T-helper 17 cell (primary cell): ENCODE measurements at regions not wholly inside any gene's neighbourhood (a gene's known extent, or its start where the extent isn't known, plus 50 kb on each side); places are given as distances from the start of the nearest gene placed in this dataset.

Experiments used
- ATAC-seq: fragments of 150-1000 bp; cut with Tn5 transposase; 2 replicates; pipeline ENCODE4 v1.10.0; 2021; ENCODE audit warnings: mild to moderate bottlenecking, moderate library complexity
- DNase-seq, 3 donors: peaks; one replicate each; pipeline versions ENCODE4 v3.0.0 to v3.0.0-alpha.2; 2020 to 2021
- H3K9me3 ChIP-seq: one replicate; pipeline ENCODE4 v1.7.0; 2013; ENCODE audit warnings: low read length, mild to moderate bottlenecking; ENCODE audit not compliant: control insufficient read depth, poor library complexity, severe bottlenecking
- H3K27ac Mint-ChIP-seq: one replicate; pipeline ENCODE4 v1.8.0; 2022; ENCODE audit warnings: mild to moderate bottlenecking, moderate library complexity, mixed read lengths
- H3K27me3 Mint-ChIP-seq: one replicate; pipeline ENCODE4 v1.8.0; 2022; ENCODE audit warnings: mixed read lengths
- H3K36me3 Mint-ChIP-seq: one replicate; pipeline ENCODE4 v1.8.0; 2022; ENCODE audit warnings: low read depth, mixed read lengths
- H3K4me1 Mint-ChIP-seq: one replicate; pipeline ENCODE4 v1.8.0; 2022; ENCODE audit warnings: mild to moderate bottlenecking, mixed read lengths
- H3K4me3 Mint-ChIP-seq: one replicate; pipeline ENCODE4 v1.8.0; 2022; ENCODE audit warnings: mild to moderate bottlenecking, moderate library complexity, mixed read lengths

- DNase-seq (no peak), ATAC-seq (no peak)
- Mint-ChIP-seq H3K4me1 (no peaks in the 10 kb centered on the region), H3K27me3 (peaks cover 29% of the 10 kb centered on the region), H3K36me3 (peaks cover 2% of the 10 kb centered on the region), H3K27ac (no peak overlapping the region), H3K4me3 (no peak overlapping the region)
- H3K9me3 ChIP-seq: no peaks in the 10 kb centered on the region
Observed at GRCh38 chr20:40606237-40606636, 82.8 kb downstream of the MAFB start.

- H3K4me3 Mint-ChIP-seq: no peak overlapping the region
Observed at GRCh38 chr20:40604416-40604815, 84.6 kb downstream of the MAFB start.

GRCh38 chr20:40603057-40603651 is 85.9 kb downstream of the MAFB start:
- Mint-ChIP-seq H3K4me1 (no peaks in the 10 kb centered on the region), H3K27ac (no peak overlapping the region), H3K36me3 (no peaks in the 10 kb centered on the region), H3K4me3 (no peak overlapping the region), H3K27me3 (peaks cover 29% of the 10 kb centered on the region)
- no peak for DNase-seq
- ATAC-seq: no peak
- H3K9me3 ChIP-seq: no peaks in the 10 kb centered on the region

More at GRCh38 chr20:40604416-40604815, 84.6 kb downstream of the MAFB start:
- no peak overlapping the region for H3K27ac Mint-ChIP-seq
- H3K27me3 Mint-ChIP-seq: peaks cover 29% of the 10 kb centered on the region
- H3K4me1 Mint-ChIP-seq: no peaks in the 10 kb centered on the region
- no peaks in the 10 kb centered on the region for H3K9me3 ChIP-seq
- peaks cover 2% of the 10 kb centered on the region for H3K36me3 Mint-ChIP-seq
- ATAC-seq: no peak
- no peak for DNase-seq

- Mint-ChIP-seq H3K27me3 (peaks cover 27% of the 10 kb centered on the region), H3K36me3 (no peaks in the 10 kb centered on the region), H3K4me1 (no peaks in the 10 kb centered on the region), H3K4me3 (no peak overlapping the region), H3K27ac (no peak overlapping the region)
- DNase-seq (no peak), ATAC-seq (no peak)
- no peaks in the 10 kb centered on the region for H3K9me3 ChIP-seq
Observed at GRCh38 chr20:40602381-40602780, 86.7 kb downstream of the MAFB start.

- DNase-seq: no peak
- Mint-ChIP-seq H3K4me3 (no peak overlapping the region), H3K36me3 (no peaks in the 10 kb centered on the region), H3K27ac (no peak overlapping the region), H3K27me3 (peaks cover 20% of the 10 kb centered on the region), H3K4me1 (no peaks in the 10 kb centered on the region)
- no peak for ATAC-seq
- no peaks in the 10 kb centered on the region for H3K9me3 ChIP-seq
Observed at GRCh38 chr20:40600441-40601219, 88.4 kb downstream of the MAFB start.

GRCh38 chr20:40599987-40600386 is 89.0 kb downstream of the MAFB start:
- H3K27ac Mint-ChIP-seq: no peak overlapping the region
- peaks cover 15% of the 10 kb centered on the region for H3K27me3 Mint-ChIP-seq
- no peaks in the 10 kb centered on the region for H3K9me3 ChIP-seq
- no peaks in the 10 kb centered on the region for H3K4me1 Mint-ChIP-seq
- no peaks in the 10 kb centered on the region for H3K36me3 Mint-ChIP-seq
- no peak overlapping the region for H3K4me3 Mint-ChIP-seq
- DNase-seq (no peak), ATAC-seq (no peak)

GRCh38 chr20:40592941-40593340 is 96.1 kb downstream of the MAFB start:
- Mint-ChIP-seq H3K4me3 (no peak overlapping the region), H3K36me3 (no peaks in the 10 kb centered on the region), H3K27ac (no peak overlapping the region), H3K27me3 (peaks cover 15% of the 10 kb centered on the region), H3K4me1 (no peaks in the 10 kb centered on the region)
- ATAC-seq: no peak
- no peak for DNase-seq
- no peaks in the 10 kb centered on the region for H3K9me3 ChIP-seq

- H3K9me3 ChIP-seq: no peaks in the 10 kb centered on the region
- H3K4me3 Mint-ChIP-seq: no peak overlapping the region
- DNase-seq (no peak), ATAC-seq (no peak)
- H3K36me3 Mint-ChIP-seq: no peaks in the 10 kb centered on the region
- H3K4me1 Mint-ChIP-seq: no peaks in the 10 kb centered on the region
- H3K27me3 Mint-ChIP-seq: peaks cover 26% of the 10 kb centered on the region
- no peak overlapping the region for H3K27ac Mint-ChIP-seq
Observed at GRCh38 chr20:40591536-40591935, 97.5 kb downstream of the MAFB start.

- DNase-seq: no peak
- Mint-ChIP-seq H3K36me3 (no peaks in the 10 kb centered on the region), H3K27me3 (peaks cover 26% of the 10 kb centered on the region)
Observed at GRCh38 chr20:40591119-40591518, 97.9 kb downstream of the MAFB start.

GRCh38 chr20:40589581-40589980 is 99.5 kb downstream of the MAFB start:
- H3K9me3 ChIP-seq: no peaks in the 10 kb centered on the region
- DNase-seq (no peak), ATAC-seq (no peak)
- Mint-ChIP-seq H3K27ac (no peak overlapping the region), H3K27me3 (peaks cover 26% of the 10 kb centered on the region), H3K4me3 (no peak overlapping the region), H3K4me1 (no peaks in the 10 kb centered on the region), H3K36me3 (no peaks in the 10 kb centered on the region)

More at GRCh38 chr20:40591119-40591518, 97.9 kb downstream of the MAFB start:
- Mint-ChIP-seq H3K27ac (no peak overlapping the region), H3K4me1 (no peaks in the 10 kb centered on the region), H3K4me3 (no peak overlapping the region)
- no peaks in the 10 kb centered on the region for H3K9me3 ChIP-seq
- ATAC-seq: no peak

GRCh38 chr20:40588891-40589290 is 100.1 kb downstream of the MAFB start:
- no peaks in the 10 kb centered on the region for H3K36me3 Mint-ChIP-seq
- H3K27ac Mint-ChIP-seq: no peak overlapping the region
- no peaks in the 10 kb centered on the region for H3K4me1 Mint-ChIP-seq
- no peak overlapping the region for H3K4me3 Mint-ChIP-seq
- no peak for ATAC-seq
- no peak for DNase-seq
- H3K9me3 ChIP-seq: no peaks in the 10 kb centered on the region
- peaks cover 20% of the 10 kb centered on the region for H3K27me3 Mint-ChIP-seq

GRCh38 chr20:40587038-40587437 is 102.0 kb downstream of the MAFB start:
- ATAC-seq: no peak
- no peak overlapping the region for H3K27ac Mint-ChIP-seq
- H3K36me3 Mint-ChIP-seq: no peaks in the 10 kb centered on the region
- H3K4me3 Mint-ChIP-seq: no peak overlapping the region
- H3K27me3 Mint-ChIP-seq: peaks cover 24% of the 10 kb centered on the region
- no peaks in the 10 kb centered on the region for H3K9me3 ChIP-seq
- no peaks in the 10 kb centered on the region for H3K4me1 Mint-ChIP-seq
- no peak for DNase-seq

- Mint-ChIP-seq H3K27ac (no peak overlapping the region), H3K4me3 (no peak overlapping the region), H3K27me3 (peaks cover 28% of the 10 kb centered on the region), H3K36me3 (no peaks in the 10 kb centered on the region), H3K4me1 (no peaks in the 10 kb centered on the region)
- ATAC-seq (no peak), DNase-seq (no peak)
- no peaks in the 10 kb centered on the region for H3K9me3 ChIP-seq
Observed at GRCh38 chr20:40584130-40584809, 104.8 kb downstream of the MAFB start.
